Stimulated activated CD8-positive, alpha-beta memory T cell treated with anti-CD3 and anti-CD28 coated beads, Interleukin-7, amount 100 ng/mL, for 4 hours (primary cell): ENCODE measurements at regions not wholly inside any gene's neighbourhood (a gene's known extent, or its start where the extent isn't known, plus 50 kb on each side); places are given as distances from the start of the nearest gene placed in this dataset.

Experiments
- DNase-seq, 2 donors: peaks; one replicate each; pipeline ENCODE4 v3.0.0-alpha.2; 2020; ENCODE audit warnings: low read depth in 2 of 2

GRCh38 chr4:26137288-26137687 is 183.5 kb upstream of the RBPJ start:
- DNase-seq, result no peak

- DNase-seq, result no peak
Observed at GRCh38 chr4:26139310-26139924, 181.4 kb upstream of the RBPJ start.

- no peak for DNase-seq
Observed at GRCh38 chr4:26140150-26140898, 180.5 kb upstream of the RBPJ start.

GRCh38 chr4:26141051-26141721 is 179.6 kb upstream of the RBPJ start:
- no peak for DNase-seq

GRCh38 chr4:26141911-26142638 is 178.7 kb upstream of the RBPJ start:
- no peak for DNase-seq

- no peak for DNase-seq
Observed at GRCh38 chr4:26144526-26145155, 176.2 kb upstream of the RBPJ start.

GRCh38 chr4:26145212-26145611 is 175.6 kb upstream of the RBPJ start:
- DNase-seq, result no peak

- DNase-seq, result no peak
Observed at GRCh38 chr4:26148927-26149326, 171.9 kb upstream of the RBPJ start.

- DNase-seq, result no peak
Observed at GRCh38 chr4:26150948-26151347, 169.9 kb upstream of the RBPJ start.

GRCh38 chr4:26151615-26152014 is 169.2 kb upstream of the RBPJ start:
- DNase-seq, result no peak

GRCh38 chr4:26152056-26152455 is 168.8 kb upstream of the RBPJ start:
- DNase-seq, result no peak

- no peak for DNase-seq
Observed at GRCh38 chr4:26157541-26157940, 163.3 kb upstream of the RBPJ start.

- no peak for DNase-seq
Observed at GRCh38 chr4:26160591-26160990, 160.2 kb upstream of the RBPJ start.

GRCh38 chr4:26161030-26161824 is 159.6 kb upstream of the RBPJ start:
- DNase-seq, result no peak

GRCh38 chr4:26162101-26162500 is 158.7 kb upstream of the RBPJ start:
- DNase-seq, result no peak

- DNase-seq, result no peak
Observed at GRCh38 chr4:26163425-26164362, 157.1 kb upstream of the RBPJ start.

- no peak for DNase-seq
Observed at GRCh38 chr4:26171501-26171900, 149.3 kb upstream of the RBPJ start.

GRCh38 chr4:26171941-26172340 is 148.9 kb upstream of the RBPJ start:
- DNase-seq, result no peak

GRCh38 chr4:26173619-26174018 is 147.2 kb upstream of the RBPJ start:
- DNase-seq, result no peak

- no peak for DNase-seq
Observed at GRCh38 chr4:26174027-26174426, 146.8 kb upstream of the RBPJ start.
